WTC11 (cell line): ENCODE measurements at regions not wholly inside any gene's neighbourhood (a gene's known extent, or its start where the extent isn't known, plus 50 kb on each side); places are given as distances from the start of the nearest gene placed in this dataset.

Experiments used
- ATAC-seq: fragments of 200-7000 bp; cut with Tn5 transposase; 2 replicates; pipeline ENCODE4 v1.10.0; 2021; ENCODE audit warnings: mild to moderate bottlenecking, moderate library complexity
- CTCF ChIA-PET: fragments of 300-600 bp; sonication (Branson Sonifier 250); formaldehyde crosslinking; loops from one replicate; lab custom pipeline; 2021; ENCODE audit warnings: antibody characterized with exemption; lab: Charles Lee
- POLR2A ChIA-PET: fragments of 350-600 bp; sonication (Branson Sonifier 250); formaldehyde crosslinking; loops from one replicate; lab custom pipeline; 2021; ENCODE audit warnings: antibody characterized with exemption; lab: Charles Lee
- DNase-seq: peaks from one replicate; pipeline ENCODE4 v3.0.0; 2021; ENCODE audit warnings: low spot score
- H3K27ac Mint-ChIP-seq: 2 replicates; pipeline ENCODE4 v1.8.0; 2021; ENCODE audit warnings: mixed read lengths
- H3K27me3 Mint-ChIP-seq: 2 replicates; pipeline ENCODE4 v1.8.0; 2021; ENCODE audit warnings: low read depth, mild to moderate bottlenecking, moderate library complexity, mixed read lengths
- H3K36me3 Mint-ChIP-seq: 2 replicates; pipeline ENCODE4 v1.8.0; 2021; ENCODE audit warnings: mixed read lengths
- H3K4me1 Mint-ChIP-seq: 2 replicates; pipeline ENCODE4 v1.8.0; 2022; ENCODE audit warnings: mixed read lengths
- H3K4me3 Mint-ChIP-seq: 2 replicates; pipeline ENCODE4 v1.8.0; 2021; ENCODE audit warnings: mild to moderate bottlenecking, moderate library complexity, mixed read lengths
- H3K9me3 Mint-ChIP-seq: 2 replicates; pipeline ENCODE4 v1.8.0; 2021; ENCODE audit warnings: mixed read lengths
- ARID4B ChIP-seq: sonication (generic); formaldehyde crosslinking; IDR thresholded peaks from 2 replicates; pipeline ENCODE4 v1.8.0; 2023; ENCODE audit warnings: missing genetic modification reagents, mild to moderate bottlenecking, borderline replicate concordance
- E2F4 ChIP-seq: sonication (generic); formaldehyde crosslinking; IDR thresholded peaks from 2 replicates; pipeline ENCODE4 v1.8.1; 2022; ENCODE audit warnings: low read depth, mild to moderate bottlenecking, moderate library complexity, missing genetic modification reagents, borderline replicate concordance
- ELF4 ChIP-seq: sonication (generic); formaldehyde crosslinking; IDR thresholded peaks from 2 replicates; pipeline ENCODE4 v1.8.1; 2022; ENCODE audit warnings: low read depth, mild to moderate bottlenecking, moderate library complexity, missing genetic modification reagents
- EMX1 ChIP-seq: fragments of 250-450 bp; sonication (Bioruptor Pico); IDR thresholded peaks from 2 replicates; pipeline ENCODE4 v1.8.0; 2021; ENCODE audit warnings: mild to moderate bottlenecking
- FOXK1 ChIP-seq: sonication (generic); formaldehyde crosslinking; IDR thresholded peaks from 2 replicates; pipeline ENCODE4 v1.8.0; 2022; ENCODE audit warnings: mild to moderate bottlenecking, moderate library complexity, missing genetic modification reagents
- GRHL2 ChIP-seq: fragments of 250-450 bp; sonication (Bioruptor Pico); IDR thresholded peaks from 2 replicates; pipeline ENCODE4 v1.8.0; 2022; ENCODE audit warnings: mild to moderate bottlenecking, moderate library complexity; ENCODE audit not compliant: insufficient replicate concordance, severe bottlenecking
- GTF2I ChIP-seq: fragments of 250-450 bp; sonication (Bioruptor Pico); conservative IDR thresholded peaks from 2 replicates; pipeline ENCODE4 v1.4.0; 2021; ENCODE audit warnings: mild to moderate bottlenecking
- NFATC4 ChIP-seq: fragments of 250-450 bp; sonication (Bioruptor Pico); IDR thresholded peaks from 2 replicates; pipeline ENCODE4 v1.9.0; 2021; ENCODE audit warnings: mild to moderate bottlenecking
- NR1H2 ChIP-seq: sonication (generic); formaldehyde crosslinking; IDR thresholded peaks from 2 replicates; pipeline ENCODE4 v1.9.0; 2021; ENCODE audit warnings: mild to moderate bottlenecking, moderate library complexity, missing genetic modification reagents
- SP1 ChIP-seq: sonication (generic); formaldehyde crosslinking; conservative IDR thresholded peaks from 2 replicates; pipeline ENCODE4 v1.8.1; 2022; ENCODE audit warnings: missing genetic modification reagents
- TEAD4 ChIP-seq: sonication (generic); formaldehyde crosslinking; IDR thresholded peaks from 2 replicates; pipeline ENCODE4 v1.8.0; 2022; ENCODE audit warnings: mild to moderate bottlenecking, missing genetic modification reagents
- USF1 ChIP-seq: sonication (generic); formaldehyde crosslinking; IDR thresholded peaks from 2 replicates; pipeline ENCODE4 v1.8.0; 2022; ENCODE audit warnings: mild to moderate bottlenecking, missing genetic modification reagents
- ZNF219 ChIP-seq: sonication (generic); formaldehyde crosslinking; IDR thresholded peaks from 2 replicates; pipeline ENCODE4 v1.8.0; 2023; ENCODE audit warnings: missing genetic modification reagents, mild to moderate bottlenecking, borderline replicate concordance
- ZNF317 ChIP-seq: sonication (generic); formaldehyde crosslinking; IDR thresholded peaks from 2 replicates; pipeline ENCODE4 v1.8.1; 2023; ENCODE audit warnings: low read depth, mild to moderate bottlenecking, moderate library complexity, missing genetic modification reagents, borderline replicate concordance

- peaks cover 5% of the 10 kb centered on the region for H3K4me1 Mint-ChIP-seq
- ChIA-PET CTCF (interaction anchor here (1.1 to 3.2 kb wide), 4 partner anchors 9 to 212 kb away, joined by 4 to 28 read pairs (median 11); no protein-coding TSS in a partner anchor), POLR2A (no interaction called here)
- no peaks in the 10 kb centered on the region; the same call in none of the 2 replicates for H3K36me3 Mint-ChIP-seq
- DNase-seq = no peak
- TF ChIP-seq ZNF317 (CRISPR knock-in tag) = no peak
- no peak for TF ChIP-seq EMX1 (CRISPR knock-in tag)
- TF ChIP-seq USF1 (CRISPR knock-in tag) = no peak
- TF ChIP-seq SP1 = no peak
- H3K9me3 Mint-ChIP-seq = peaks cover 13% of the 10 kb centered on the region
- H3K27me3 Mint-ChIP-seq = no peaks in the 10 kb centered on the region
- no peak overlapping the region for H3K4me3 Mint-ChIP-seq
- H3K27ac Mint-ChIP-seq = no peak overlapping the region
- no peak for ATAC-seq
Observed at GRCh38 chr20:40953416-40953815, 75.2 kb upstream of the TOP1 start.

- no peaks in the 10 kb centered on the region for H3K27me3 Mint-ChIP-seq
- ATAC-seq = no peak
- POLR2A ChIA-PET = no interaction called here
- H3K4me3 Mint-ChIP-seq = no peak overlapping the region
- DNase-seq = no peak
- H3K4me1 Mint-ChIP-seq = peaks cover 5% of the 10 kb centered on the region
- CTCF ChIA-PET = interaction anchor here (1.1 to 3.2 kb wide), 3 partner anchors 9 to 16 kb away, joined by 4 to 28 read pairs (median 14); no protein-coding TSS in a partner anchor
- no peak overlapping the region for H3K27ac Mint-ChIP-seq
- no peaks in the 10 kb centered on the region; the same call in none of the 2 replicates for H3K36me3 Mint-ChIP-seq
- TF ChIP-seq ARID4B (CRISPR knock-in tag) (no peak), NR1H2 (CRISPR knock-in tag) (no peak), TEAD4 (CRISPR knock-in tag) (no peak), GRHL2 (CRISPR knock-in tag) (no peak), E2F4 (CRISPR knock-in tag) (no peak)
- TF ChIP-seq, all 79 proteins: peak for 0
- peaks cover 13% of the 10 kb centered on the region for H3K9me3 Mint-ChIP-seq
Observed at GRCh38 chr20:40953856-40954255, 74.8 kb upstream of the TOP1 start.

GRCh38 chr20:40954521-40955165 lies 74.0 kb upstream of the TOP1 start:
- TF ChIP-seq NFATC4 (CRISPR knock-in tag) (no peak), GTF2I (no peak), FOXK1 (no peak), ZNF219 (CRISPR knock-in tag) (no peak), ELF4 (CRISPR knock-in tag) (no peak)
- H3K9me3 Mint-ChIP-seq = peaks cover 13% of the 10 kb centered on the region
- no peak overlapping the region for H3K27ac Mint-ChIP-seq
- no peak for ATAC-seq
- H3K4me1 Mint-ChIP-seq = peaks cover 5% of the 10 kb centered on the region
- no peaks in the 10 kb centered on the region; the same call in none of the 2 replicates for H3K36me3 Mint-ChIP-seq
- H3K4me3 Mint-ChIP-seq = no peak overlapping the region
- POLR2A ChIA-PET = no interaction called here
- CTCF ChIA-PET = interaction anchor here (3.0 to 3.2 kb wide), 2 partner anchors 8 to 11 kb away, joined by 14 to 28 read pairs; no protein-coding TSS in a partner anchor
- DNase-seq = no peak
- H3K27me3 Mint-ChIP-seq = no peaks in the 10 kb centered on the region
